Loucy (cell line): ENCODE measurements at regions not wholly inside any gene's neighbourhood (a gene's known extent, or its start where the extent isn't known, plus 50 kb on each side); places are given as distances from the start of the nearest gene placed in this dataset.

Experiments used
- H2AFZ ChIP-seq: fragments of 200-600 bp; sonication (generic); 2 replicates; pipeline ENCODE4 v1.6.0; 2016; ENCODE audit warnings: antibody characterized with exemption, mild to moderate bottlenecking, low read length, moderate library complexity
- H3F3A ChIP-seq: fragments of 200-600 bp; 2 replicates; pipeline ENCODE4 v1.6.0; 2016; ENCODE audit warnings: antibody characterized with exemption, low read depth, mild to moderate bottlenecking
- H3K27me3 ChIP-seq: fragments of 200-600 bp; sonication (generic); 2 replicates; pipeline ENCODE4 v1.6.1; 2014; ENCODE audit warnings: low read length, mild to moderate bottlenecking; ENCODE audit not compliant: insufficient read depth, poor library complexity, severe bottlenecking
- H3K36me3 ChIP-seq: fragments of 200-600 bp; sonication (generic); 2 replicates; pipeline ENCODE4 v1.6.1; 2016; ENCODE audit warnings: low read length; ENCODE audit not compliant: insufficient read depth
- H3K4me1 ChIP-seq: fragments of 200-600 bp; sonication (generic); 2 replicates; pipeline ENCODE4 v1.5.1; 2014; ENCODE audit warnings: low read length, mild to moderate bottlenecking; ENCODE audit not compliant: insufficient read depth, poor library complexity, severe bottlenecking
- H3K4me2 ChIP-seq: fragments of 200-600 bp; sonication (generic); 2 replicates; pipeline ENCODE4 v1.6.0; 2014; ENCODE audit warnings: antibody characterized with exemption, low read length, low read depth, mild to moderate bottlenecking; ENCODE audit not compliant: poor library complexity, severe bottlenecking
- H3K4me3 ChIP-seq: fragments of 200-600 bp; sonication (generic); 2 replicates; pipeline ENCODE4 v1.5.1; 2014; ENCODE audit warnings: low read length, mild to moderate bottlenecking, mixed read lengths; ENCODE audit not compliant: poor library complexity, severe bottlenecking
- H3K79me2 ChIP-seq: fragments of 200-600 bp; sonication (generic); 2 replicates; pipeline ENCODE4 v1.6.1; 2014; ENCODE audit warnings: low read length; ENCODE audit not compliant: insufficient read depth
- H3K9ac ChIP-seq: fragments of 200-600 bp; sonication (generic); 2 replicates; pipeline ENCODE4 v1.6.0; 2014; ENCODE audit warnings: mild to moderate bottlenecking, low read depth, low read length, moderate library complexity; ENCODE audit not compliant: poor library complexity, severe bottlenecking
- H3K9me2 ChIP-seq: fragments of 200-600 bp; sonication (generic); replicated peaks from 2 replicates; pipeline ENCODE4 v1.6.1; 2016; ENCODE audit warnings: low read depth, low read length, mixed read lengths
- H3K9me3 ChIP-seq: fragments of 200-600 bp; sonication (generic); 2 replicates; pipeline ENCODE4 v1.6.1; 2014; ENCODE audit warnings: mild to moderate bottlenecking, antibody characterized with exemption, low read length, low read depth; ENCODE audit not compliant: insufficient read depth
- H4K20me1 ChIP-seq: fragments of 200-600 bp; sonication (generic); 2 replicates; pipeline ENCODE4 v1.6.0; 2014; ENCODE audit warnings: antibody characterized with exemption, low read length, mild to moderate bottlenecking; ENCODE audit not compliant: insufficient read depth, poor library complexity, severe bottlenecking
- EZH2phosphoT487 ChIP-seq: fragments of 200-600 bp; IDR thresholded peaks from 2 replicates; pipeline ENCODE4 v1.6.1; 2018; ENCODE audit warnings: antibody characterized with exemption, mild to moderate bottlenecking, moderate library complexity, borderline replicate concordance
- TF ChIP-seq, protein P1 (sequence below): fragments of 200-600 bp; sonication (generic); conservative IDR thresholded peaks from 2 replicates; pipeline ENCODE4 v1.5.1; 2014; ENCODE audit warnings: mild to moderate bottlenecking, antibody characterized with exemption, low read length

DNA sequence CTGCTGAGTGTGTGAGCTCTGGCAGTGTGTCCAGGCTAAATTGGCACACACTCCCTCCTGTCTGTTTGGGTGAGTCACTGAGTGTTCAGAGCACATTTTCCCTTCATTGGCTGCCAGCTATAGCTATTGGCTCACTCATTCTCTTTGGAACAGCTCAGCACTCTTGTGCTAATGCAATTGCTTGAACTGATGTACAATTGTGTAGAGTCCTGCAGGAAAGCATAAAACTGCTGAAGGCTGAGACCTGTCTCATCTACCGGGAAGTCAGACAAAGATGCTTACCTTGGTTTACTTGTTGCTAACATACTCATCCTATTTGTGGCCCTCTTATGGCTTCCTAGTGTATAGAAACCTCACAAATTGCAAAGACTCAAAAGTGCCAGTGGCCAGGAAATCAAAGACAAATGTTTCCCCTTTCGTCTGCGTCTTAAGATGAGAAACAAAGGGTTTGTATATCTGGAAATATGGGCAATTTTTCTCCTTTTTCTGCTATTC, 351.0 kb downstream of the BCKDHB start:
- Histone ChIP-seq H3K9me2 (no peaks in the 10 kb centered on the region), H3K4me3 (no peak overlapping the region), H4K20me1 (no peaks in the 10 kb centered on the region), H3K4me2 (no peak overlapping the region), H3K9me3 (no peaks in the 10 kb centered on the region), H3K27me3 (no peaks in the 10 kb centered on the region), H3F3A (no peaks in the 10 kb centered on the region), H3K9ac (no peak overlapping the region), H2AFZ (no peak overlapping the region), H3K79me2 (no peaks in the 10 kb centered on the region), H3K36me3 (no peaks in the 10 kb centered on the region), H3K4me1 (no peaks in the 10 kb centered on the region)
- TF ChIP-seq EZH2phosphoT487: no peak
- TF ChIP-seq, protein P1, sequence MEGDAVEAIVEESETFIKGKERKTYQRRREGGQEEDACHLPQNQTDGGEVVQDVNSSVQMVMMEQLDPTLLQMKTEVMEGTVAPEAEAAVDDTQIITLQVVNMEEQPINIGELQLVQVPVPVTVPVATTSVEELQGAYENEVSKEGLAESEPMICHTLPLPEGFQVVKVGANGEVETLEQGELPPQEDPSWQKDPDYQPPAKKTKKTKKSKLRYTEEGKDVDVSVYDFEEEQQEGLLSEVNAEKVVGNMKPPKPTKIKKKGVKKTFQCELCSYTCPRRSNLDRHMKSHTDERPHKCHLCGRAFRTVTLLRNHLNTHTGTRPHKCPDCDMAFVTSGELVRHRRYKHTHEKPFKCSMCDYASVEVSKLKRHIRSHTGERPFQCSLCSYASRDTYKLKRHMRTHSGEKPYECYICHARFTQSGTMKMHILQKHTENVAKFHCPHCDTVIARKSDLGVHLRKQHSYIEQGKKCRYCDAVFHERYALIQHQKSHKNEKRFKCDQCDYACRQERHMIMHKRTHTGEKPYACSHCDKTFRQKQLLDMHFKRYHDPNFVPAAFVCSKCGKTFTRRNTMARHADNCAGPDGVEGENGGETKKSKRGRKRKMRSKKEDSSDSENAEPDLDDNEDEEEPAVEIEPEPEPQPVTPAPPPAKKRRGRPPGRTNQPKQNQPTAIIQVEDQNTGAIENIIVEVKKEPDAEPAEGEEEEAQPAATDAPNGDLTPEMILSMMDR: no peak

DNA sequence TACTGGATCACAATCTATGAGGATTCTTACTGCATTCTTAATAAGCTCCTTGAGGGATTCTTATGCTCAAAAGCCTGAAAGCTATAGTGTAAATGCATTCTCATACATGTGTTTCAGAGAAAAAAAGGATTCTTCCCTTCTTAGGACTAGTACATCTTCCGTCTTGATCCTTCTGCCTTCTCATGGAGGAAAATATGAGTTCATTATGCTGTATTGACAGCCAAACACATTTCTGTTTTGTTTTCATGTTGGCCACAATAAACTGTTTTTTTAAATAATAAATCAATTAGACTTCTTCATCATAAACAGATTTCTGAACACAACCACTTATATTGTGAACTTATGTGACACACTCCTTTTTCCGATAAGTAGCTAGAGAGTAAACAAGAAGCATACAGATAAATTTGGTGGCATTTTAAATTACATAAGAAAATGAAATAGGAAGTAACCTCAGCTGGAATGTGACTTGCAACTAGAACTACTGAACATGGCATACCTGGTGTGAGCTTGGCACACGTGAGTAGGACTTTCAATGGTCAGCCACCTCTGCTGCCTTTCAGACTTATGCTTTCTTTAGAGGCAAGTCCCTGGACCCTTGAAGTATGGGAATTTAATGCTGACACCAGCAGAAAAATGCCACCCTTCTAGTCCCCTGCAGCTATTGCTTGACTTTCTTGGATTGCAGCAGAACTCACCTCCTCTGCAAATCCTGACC, 350.4 kb downstream of the BCKDHB start:
- Histone ChIP-seq H3K4me2 (no peak overlapping the region), H3K9me2 (no peaks in the 10 kb centered on the region), H3F3A (no peaks in the 10 kb centered on the region), H3K79me2 (no peaks in the 10 kb centered on the region), H3K9me3 (no peaks in the 10 kb centered on the region), H3K4me3 (no peak overlapping the region), H3K27me3 (no peaks in the 10 kb centered on the region), H4K20me1 (no peaks in the 10 kb centered on the region), H2AFZ (no peak overlapping the region), H3K36me3 (no peaks in the 10 kb centered on the region), H3K4me1 (no peaks in the 10 kb centered on the region), H3K9ac (no peak overlapping the region)
- no peak for TF ChIP-seq EZH2phosphoT487
- TF ChIP-seq, protein P1: no peak

DNA sequence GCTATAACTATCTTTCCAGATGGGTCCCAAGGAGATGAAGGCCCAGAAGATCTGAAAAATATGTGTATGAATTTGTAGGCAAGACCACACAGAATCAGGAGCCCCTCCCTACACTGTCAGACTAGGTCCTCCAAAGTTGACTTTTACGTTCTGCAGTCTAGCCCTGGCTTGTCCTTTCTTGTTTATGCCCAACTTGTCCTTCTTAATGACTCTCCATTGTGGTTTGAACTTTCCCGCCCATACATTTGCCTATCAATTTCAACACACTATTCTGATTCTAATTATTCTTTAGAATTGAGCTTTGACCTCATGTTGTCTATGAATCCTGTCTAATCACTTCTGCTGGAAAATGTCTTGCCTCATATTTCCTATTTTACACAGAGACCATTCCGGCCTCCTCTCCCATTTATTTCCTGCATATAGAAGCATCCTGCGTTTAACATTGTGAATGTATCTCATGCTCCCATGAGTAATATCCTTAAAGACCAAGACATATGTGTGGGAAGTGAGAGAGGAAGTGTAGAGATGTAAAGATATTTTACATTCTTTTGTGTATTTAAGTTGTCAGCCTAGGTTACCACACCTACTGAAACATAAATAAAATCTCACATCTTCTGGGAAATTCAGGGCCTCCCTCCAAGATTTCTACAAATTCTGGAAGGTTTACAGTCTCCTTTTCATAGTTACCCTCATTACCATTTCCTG, 348.3 kb downstream of the BCKDHB start:
- Histone ChIP-seq H3K4me3 (no peak overlapping the region), H3K4me1 (no peaks in the 10 kb centered on the region), H3K9ac (no peak overlapping the region), H4K20me1 (no peaks in the 10 kb centered on the region), H3K79me2 (no peaks in the 10 kb centered on the region), H3K36me3 (no peaks in the 10 kb centered on the region), H2AFZ (no peak overlapping the region), H3K27me3 (no peaks in the 10 kb centered on the region), H3K9me3 (no peaks in the 10 kb centered on the region), H3K9me2 (no peaks in the 10 kb centered on the region), H3K4me2 (no peak overlapping the region), H3F3A (no peaks in the 10 kb centered on the region)
- TF ChIP-seq EZH2phosphoT487: no peak
- TF ChIP-seq, protein P1: no peak
